ENCODE measurements at regions not wholly inside any gene's neighbourhood (a gene's known extent, or its start where the extent isn't known, plus 50 kb on each side); places are given as distances from the start of the nearest gene placed in this dataset.

- TF ChIP-seq POLR2A (IDR thresholded peaks at IDR 0.05; ENCODE audit: low read length): no peak
- TF ChIP-seq GATA1 (IDR thresholded peaks at IDR 0.05; ENCODE audit: low read depth, low read length): no peak
Observed at GRCh38 chr1:18568489-18568888, 62.2 kb upstream of the PAX7 start.
